ENCODE measurements at regions not wholly inside any gene's neighbourhood (a gene's known extent, or its start where the extent isn't known, plus 50 kb on each side); places are given as distances from the start of the nearest gene placed in this dataset.

- DNase-seq = no peak
These were observed 418.8 kb upstream of the NR2F2 start for GRCh38 chr15:95911570-95912279.

- no peak for DNase-seq
These were observed 418.2 kb upstream of the NR2F2 start for GRCh38 chr15:95912280-95912625.

GRCh38 chr15:95912728-95913127 lies 417.8 kb upstream of the NR2F2 start:
- DNase-seq = no peak

- DNase-seq = no peak
These were observed 413.9 kb upstream of the NR2F2 start for GRCh38 chr15:95916568-95916967.

- no peak for DNase-seq
These were observed 412.0 kb upstream of the NR2F2 start for GRCh38 chr15:95918525-95918924.

- DNase-seq = no peak
These were observed 411.0 kb upstream of the NR2F2 start for GRCh38 chr15:95919460-95919859.

GRCh38 chr15:95921404-95921803 lies 409.1 kb upstream of the NR2F2 start:
- no peak for DNase-seq

GRCh38 chr15:95922431-95922830 lies 408.1 kb upstream of the NR2F2 start:
- DNase-seq = no peak

GRCh38 chr15:95923792-95924191 lies 406.7 kb upstream of the NR2F2 start:
- DNase-seq = no peak

- no peak for DNase-seq
These were observed 401.7 kb upstream of the NR2F2 start for GRCh38 chr15:95928822-95929221.

- no peak for DNase-seq
These were observed 401.2 kb upstream of the NR2F2 start for GRCh38 chr15:95929232-95929846.

GRCh38 chr15:95930659-95931375 lies 399.7 kb upstream of the NR2F2 start:
- no peak for DNase-seq

GRCh38 chr15:95931619-95932018 lies 398.9 kb upstream of the NR2F2 start:
- no peak for DNase-seq

GRCh38 chr15:95932141-95932540 lies 398.4 kb upstream of the NR2F2 start:
- DNase-seq = no peak

GRCh38 chr15:95932676-95933075 lies 397.8 kb upstream of the NR2F2 start:
- no peak for DNase-seq

- no peak for DNase-seq
These were observed 394.6 kb upstream of the NR2F2 start for GRCh38 chr15:95935852-95936251.

GRCh38 chr15:95937128-95937528 lies 393.4 kb upstream of the NR2F2 start:
- DNase-seq = no peak

GRCh38 chr15:95940431-95940985 lies 390.0 kb upstream of the NR2F2 start:
- no peak for DNase-seq

- no peak for DNase-seq
These were observed 386.3 kb upstream of the NR2F2 start for GRCh38 chr15:95944193-95944592.

GRCh38 chr15:95944661-95945255 lies 385.7 kb upstream of the NR2F2 start:
- no peak for DNase-seq

- DNase-seq = no peak
These were observed 384.3 kb upstream of the NR2F2 start for GRCh38 chr15:95946241-95946640.

- no peak for DNase-seq
These were observed 383.6 kb upstream of the NR2F2 start for GRCh38 chr15:95946926-95947325.

GRCh38 chr15:95948411-95948810 lies 382.1 kb upstream of the NR2F2 start:
- no peak for DNase-seq

GRCh38 chr15:95953032-95953431 lies 377.5 kb upstream of the NR2F2 start:
- no peak for DNase-seq

Measured in activated CD4-positive, alpha-beta T cell treated with anti-CD3 and anti-CD28 coated beads, Interleukin-2, amount 50 U/mL, for 1 hour (primary cell).